Esophagus squamous epithelium (tissue), 4 donors: ENCODE measurements at regions not wholly inside any gene's neighbourhood (a gene's known extent, or its start where the extent isn't known, plus 50 kb on each side); places are given as distances from the start of the nearest gene placed in this dataset.

Source experiments
- POLR2A ChIP-seq, 4 donors: fragments of 450-650 bp; IDR thresholded peaks; one replicate each; pipeline ENCODE4 v1.6.1; 2017; ENCODE audit warnings: antibody characterized with exemption in 4 of 4, mild to moderate bottlenecking in 4 of 4, moderate library complexity in 3 of 4
- TF ChIP-seq, protein P1 (sequence below), 6 experiments: fragments of 450-650 bp in 4 of 6; fragments of 200-600 bp in 2 of 6; sonication (generic) in 2 of 6; IDR thresholded peaks; one replicate each; pipeline ENCODE4 v1.5.1; 2016 to 2019; ENCODE audit warnings: antibody characterized with exemption in 6 of 6, mild to moderate bottlenecking in 4 of 6, moderate library complexity in 4 of 6

DNA sequence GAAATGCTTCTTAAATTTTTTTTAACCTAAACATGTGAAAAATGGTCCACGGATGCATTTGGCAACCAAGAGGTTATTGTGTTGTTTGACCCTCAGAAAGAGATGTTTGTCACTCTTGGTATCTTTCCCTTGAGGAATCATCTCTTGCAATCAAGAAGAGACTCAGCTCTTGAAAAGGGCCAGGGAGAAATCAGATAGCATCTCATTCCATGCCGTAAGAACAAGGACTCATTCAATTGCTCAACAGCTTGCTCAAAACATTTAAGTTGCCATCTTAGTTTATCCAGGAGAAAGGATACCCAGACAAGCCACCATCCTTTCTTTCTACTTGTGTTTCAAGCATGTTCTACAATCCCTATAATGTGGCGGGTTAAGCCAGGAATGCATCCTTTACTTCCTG, 209.5 kb upstream of the LNX1 start:
- TF ChIP-seq, protein P1, sequence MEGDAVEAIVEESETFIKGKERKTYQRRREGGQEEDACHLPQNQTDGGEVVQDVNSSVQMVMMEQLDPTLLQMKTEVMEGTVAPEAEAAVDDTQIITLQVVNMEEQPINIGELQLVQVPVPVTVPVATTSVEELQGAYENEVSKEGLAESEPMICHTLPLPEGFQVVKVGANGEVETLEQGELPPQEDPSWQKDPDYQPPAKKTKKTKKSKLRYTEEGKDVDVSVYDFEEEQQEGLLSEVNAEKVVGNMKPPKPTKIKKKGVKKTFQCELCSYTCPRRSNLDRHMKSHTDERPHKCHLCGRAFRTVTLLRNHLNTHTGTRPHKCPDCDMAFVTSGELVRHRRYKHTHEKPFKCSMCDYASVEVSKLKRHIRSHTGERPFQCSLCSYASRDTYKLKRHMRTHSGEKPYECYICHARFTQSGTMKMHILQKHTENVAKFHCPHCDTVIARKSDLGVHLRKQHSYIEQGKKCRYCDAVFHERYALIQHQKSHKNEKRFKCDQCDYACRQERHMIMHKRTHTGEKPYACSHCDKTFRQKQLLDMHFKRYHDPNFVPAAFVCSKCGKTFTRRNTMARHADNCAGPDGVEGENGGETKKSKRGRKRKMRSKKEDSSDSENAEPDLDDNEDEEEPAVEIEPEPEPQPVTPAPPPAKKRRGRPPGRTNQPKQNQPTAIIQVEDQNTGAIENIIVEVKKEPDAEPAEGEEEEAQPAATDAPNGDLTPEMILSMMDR (IDR thresholded peaks at IDR 0.05) = no peak
- TF ChIP-seq POLR2A (IDR thresholded peaks at IDR 0.05) = no peak
